ENCODE measurements at regions not wholly inside any gene's neighbourhood (a gene's known extent, or its start where the extent isn't known, plus 50 kb on each side); places are given as distances from the start of the nearest gene placed in this dataset.

GRCh38 chr3:127483902-127484591, 106.5 kb downstream of the TPRA1 start:
- ChIA-PET POLR2A (no interaction called here), CTCF (interaction anchor here (0.9 to 1.5 kb wide), 2 partner anchors 9 to 197 kb away, joined by 3 read pairs; partner anchors contain the start of gene PRR20G)
- Histone ChIP-seq H3K9me3 (no peaks in the 10 kb centered on the region), H3K27ac (no peak overlapping the region), H3K4me3 (no peak overlapping the region), H3K4me2 (no peak overlapping the region), H3K4me1 (no peaks in the 10 kb centered on the region)
- FAIRE-seq (no peak), DNase-seq (ENCODE audit: low read depth in 1 of 2, low spot score in 1 of 2) (no peak), ATAC-seq (no peak)
- 58% methylated on average over 16 of the region's 18 CpGs for WGBS (ENCODE audit: missing lambda C conversion rate)
- no peak for TF ChIP-seq RCOR1 (IDR thresholded peaks at IDR 0.05; ENCODE audit: low read depth, low read length)
- no peak for TF ChIP-seq HES2 (IDR thresholded peaks at IDR 0.05)
- TF ChIP-seq HDAC2 (IDR thresholded peaks at IDR 0.05), result no peak

- CTCF ChIA-PET, result interaction anchor here (0.8 to 1.5 kb wide), 3 partner anchors 8 to 196 kb away, joined by 3 read pairs; partner anchors contain the start of gene PRR20G
- 79% methylated on average over 9 of the region's 11 CpGs for WGBS (ENCODE audit: missing lambda C conversion rate)
- POLR2A ChIA-PET, result no interaction called here
Measured at GRCh38 chr3:127483005-127483641, 107.4 kb downstream of the TPRA1 start.

GRCh38 chr3:127482216-127483004, 108.1 kb downstream of the TPRA1 start:
- DNase-seq (ENCODE audit: low read depth in 1 of 2, low spot score in 1 of 2), result no peak
- Histone ChIP-seq H3K4me1 (no peaks in the 10 kb centered on the region), H3K27ac (no peak overlapping the region), H3K4me2 (no peak overlapping the region), H3K9me3 (no peaks in the 10 kb centered on the region), H3K4me3 (no peak overlapping the region)
- 49% methylated on average over 14 of the region's 14 CpGs for WGBS (ENCODE audit: missing lambda C conversion rate)
- FAIRE-seq, result no peak
- POLR2A ChIA-PET, result no interaction called here
- ATAC-seq, result no peak
- CTCF ChIA-PET, result interaction anchor here (0.8 kb wide), 1 partner anchor 27 kb away, joined by 3 read pairs; no protein-coding TSS in a partner anchor
- TF ChIP-seq PBX3 (IDR thresholded peaks at IDR 0.05), result no peak
- TF ChIP-seq HOXB13 (CRISPR knock-in tag; IDR thresholded peaks at IDR 0.05; ENCODE audit: low read depth), result no peak
- TF ChIP-seq ZSCAN20 (CRISPR knock-in tag; IDR thresholded peaks at IDR 0.05), result no peak
- no peak for TF ChIP-seq BHLHE40 (IDR thresholded peaks at IDR 0.05; ENCODE audit: low read depth, low read length)
- no peak for TF ChIP-seq MAX (IDR thresholded peaks at IDR 0.05)
- no peak for TF ChIP-seq MYC (IDR thresholded peaks at IDR 0.05; ENCODE audit: borderline replicate concordance, low read length)
- no peak for TF ChIP-seq JUN (IDR thresholded peaks at IDR 0.05)
- TF ChIP-seq NFE2L2 (conservative IDR thresholded peaks at IDR 0.05; ENCODE audit: low read length), result no peak
- no peak for TF ChIP-seq FOSL2 (IDR thresholded peaks at IDR 0.05)
- no peak for TF ChIP-seq FOSL2 (CRISPR knock-in tag; IDR thresholded peaks at IDR 0.05)
- TF ChIP-seq PHF8 (IDR thresholded peaks at IDR 0.05; ENCODE audit: borderline replicate concordance, low read depth), result no peak
- no peak for TF ChIP-seq REST (IDR thresholded peaks at IDR 0.05)
- no peak for TF ChIP-seq NR3C1 (IDR thresholded peaks at IDR 0.05)
- no peak for TF ChIP-seq RCOR1 (IDR thresholded peaks at IDR 0.05; ENCODE audit: low read depth, low read length)
- TF ChIP-seq HES2 (IDR thresholded peaks at IDR 0.05), result no peak
- TF ChIP-seq KDM5A (IDR thresholded peaks at IDR 0.05), result no peak
- TF ChIP-seq CHD4 (IDR thresholded peaks at IDR 0.05; ENCODE audit: borderline replicate concordance), result no peak
- TF ChIP-seq RFX5 (IDR thresholded peaks at IDR 0.05), result no peak

More at GRCh38 chr3:127483005-127483641, 107.4 kb downstream of the TPRA1 start:
- FAIRE-seq, result no peak
- Histone ChIP-seq H3K27ac (no peak overlapping the region), H3K4me1 (no peaks in the 10 kb centered on the region), H3K9me3 (no peaks in the 10 kb centered on the region), H3K4me3 (no peak overlapping the region), H3K4me2 (no peak overlapping the region)
- no peak for ATAC-seq
- DNase-seq (ENCODE audit: low read depth in 1 of 2, low spot score in 1 of 2), result no peak
- no peak for TF ChIP-seq NR3C1 (IDR thresholded peaks at IDR 0.05)
- TF ChIP-seq PBX3 (IDR thresholded peaks at IDR 0.05), result no peak
- TF ChIP-seq FOSB (CRISPR knock-in tag; IDR thresholded peaks at IDR 0.05), result no peak
- no peak for TF ChIP-seq HDAC2 (IDR thresholded peaks at IDR 0.05)
- TF ChIP-seq CEBPB (IDR thresholded peaks at IDR 0.05), result no peak
- TF ChIP-seq CHD4 (IDR thresholded peaks at IDR 0.05; ENCODE audit: borderline replicate concordance), result no peak
- no peak for TF ChIP-seq BHLHE40 (IDR thresholded peaks at IDR 0.05; ENCODE audit: low read depth, low read length)
